Esophagus muscularis mucosa (tissue), 4 donors: ENCODE measurements at regions not wholly inside any gene's neighbourhood (a gene's known extent, or its start where the extent isn't known, plus 50 kb on each side); places are given as distances from the start of the nearest gene placed in this dataset.

Experiments used
- DNase-seq: peaks from one replicate; pipeline ENCODE4 v3.0.0-alpha.2; 2017; ENCODE audit errors: extremely low spot score
- H3K27ac ChIP-seq, 4 donors: fragments of 200-600 bp; sonication (generic); replicated peaks in 1 of 4; 1 replicate in 3 of 4; 2 replicates in 1 of 4; pipeline ENCODE4 v1.5.1; 2016 to 2019; ENCODE audit warnings: mild to moderate bottlenecking in 1 of 4
- H3K27me3 ChIP-seq, 4 donors: fragments of 200-600 bp; sonication (generic); one replicate each; pipeline versions ENCODE4 v1.5.1 to v1.6.0; 2016 to 2019
- H3K36me3 ChIP-seq, 4 donors: fragments of 200-600 bp; sonication (generic); one replicate each; pipeline ENCODE4 v1.5.1; 2016 to 2019
- H3K4me1 ChIP-seq, 4 donors: fragments of 200-600 bp; sonication (generic); one replicate each; pipeline ENCODE4 v1.5.1; 2016 to 2019
- H3K4me3 ChIP-seq, 4 donors: fragments of 200-600 bp; sonication (generic); 1 replicate in 2 of 4; 2 replicates in 2 of 4; pipeline ENCODE4 v1.5.1; 2016 to 2019; ENCODE audit warnings: mild to moderate bottlenecking in 4 of 4, moderate library complexity in 1 of 4
- H3K9me3 ChIP-seq, 4 donors: fragments of 200-600 bp; sonication (generic); 1 replicate in 3 of 4; 2 replicates in 1 of 4; pipeline ENCODE4 v1.5.1; 2016 to 2019
- CTCF ChIP-seq, 3 experiments: fragments of 200-600 bp in 2 of 3; fragments of 450-650 bp in 1 of 3; sonication (generic) in 2 of 3; IDR thresholded peaks; one replicate each; pipeline ENCODE4 v1.5.1; 2017 to 2019; ENCODE audit warnings: antibody characterized with exemption in 3 of 3, mild to moderate bottlenecking in 2 of 3, moderate library complexity in 1 of 3
- EP300 ChIP-seq: sonication (generic); formaldehyde crosslinking; IDR thresholded peaks from one replicate; pipeline ENCODE4 v1.6.1; 2017; ENCODE audit warnings: antibody characterized with exemption
- POLR2A ChIP-seq: fragments of 450-650 bp; IDR thresholded peaks from one replicate; pipeline ENCODE4 v1.6.1; 2017; ENCODE audit warnings: antibody characterized with exemption, moderate library complexity, mild to moderate bottlenecking, low read depth
- POLR2AphosphoS5 ChIP-seq, 2 donors: sonication (generic); formaldehyde crosslinking; IDR thresholded peaks; one replicate each; pipeline ENCODE4 v1.6.1; 2017; ENCODE audit warnings: antibody characterized with exemption in 2 of 2
- WGBS: methylation state at CpG from one replicate; pipeline ENCODE4 v1.1.5; 2018; 5-methylcytosine and 5-hydroxymethylcytosine counted together
- intact Hi-C: fragments of 100-400 bp; cut with DNase I; formaldehyde crosslinking; loops from one replicate; pipeline ENCODE4 v1.15.1; 2023

GRCh38 chr5:109931049-109931780 lies 241.5 kb downstream of the MAN2A1 start:
- no peak for TF ChIP-seq POLR2AphosphoS5 (IDR thresholded peaks at IDR 0.05)
- no peak for TF ChIP-seq EP300
- TF ChIP-seq POLR2A = no peak
- no peak for TF ChIP-seq CTCF (IDR thresholded peaks at IDR 0.05)
- peaks cover 0 to 4% (median 0%) of the 10 kb centered on the region in 4 donors for H3K9me3 ChIP-seq
- intact Hi-C loops = no loop called here
- H3K36me3 ChIP-seq = no peaks in the 10 kb centered on the region
- H3K27ac ChIP-seq = no peak overlapping the region
- peaks cover 0 to 4% (median 0%) of the 10 kb centered on the region in 4 donors for H3K4me1 ChIP-seq
- no peak overlapping the region for H3K4me3 ChIP-seq
- peak; percentile 68 for DNase-seq
- WGBS = 90% methylated on average over 8 of the region's 8 CpGs
- no peaks in the 10 kb centered on the region for H3K27me3 ChIP-seq

GRCh38 chr5:109935833-109936490 lies 246.2 kb downstream of the MAN2A1 start:
- TF ChIP-seq POLR2A = no peak
- no peak for TF ChIP-seq POLR2AphosphoS5 (IDR thresholded peaks at IDR 0.05)
- H3K27ac ChIP-seq = no peak overlapping the region
- no peaks in the 10 kb centered on the region for H3K27me3 ChIP-seq
- H3K9me3 ChIP-seq = peaks cover 0 to 12% (median 0%) of the 10 kb centered on the region in 4 donors
- no peaks in the 10 kb centered on the region for H3K4me1 ChIP-seq
- no peaks in the 10 kb centered on the region for H3K36me3 ChIP-seq
- no peak overlapping the region for H3K4me3 ChIP-seq
- DNase-seq = peak; percentile 62
- WGBS = 94% methylated on average over 2 of the region's 2 CpGs
- intact Hi-C loops = no loop called here

GRCh38 chr5:109936996-109937395 lies 247.3 kb downstream of the MAN2A1 start:
- no peak overlapping the region for H3K27ac ChIP-seq
- H3K4me1 ChIP-seq = peaks cover 0 to 1% (median 0%) of the 10 kb centered on the region in 4 donors
- WGBS = 71% methylated on average over 2 of the region's 2 CpGs
- peaks cover 0 to 12% (median 0%) of the 10 kb centered on the region in 4 donors for H3K9me3 ChIP-seq
- no peaks in the 10 kb centered on the region for H3K36me3 ChIP-seq
- TF ChIP-seq CTCF (IDR thresholded peaks at IDR 0.05) (no peak), EP300 (no peak), POLR2AphosphoS5 (IDR thresholded peaks at IDR 0.05) (no peak), POLR2A (no peak)
- no peak overlapping the region for H3K4me3 ChIP-seq
- no peak for DNase-seq
- H3K27me3 ChIP-seq = no peaks in the 10 kb centered on the region
- intact Hi-C loops = no loop called here

GRCh38 chr5:109937951-109938350 lies 248.2 kb downstream of the MAN2A1 start:
- Histone ChIP-seq H3K27ac (no peak overlapping the region), H3K4me1 (peaks cover 0 to 11% (median 9%) of the 10 kb centered on the region in 4 donors), H3K4me3 (no peak overlapping the region), H3K36me3 (no peaks in the 10 kb centered on the region), H3K9me3 (peaks cover 0 to 12% (median 0%) of the 10 kb centered on the region in 4 donors), H3K27me3 (no peaks in the 10 kb centered on the region)
- TF ChIP-seq POLR2AphosphoS5 (IDR thresholded peaks at IDR 0.05) = no peak
- intact Hi-C loops = no loop called here
- DNase-seq = peak; percentile 90
- WGBS = 94% methylated on average over 4 of the region's 4 CpGs

- Histone ChIP-seq H3K36me3 (no peaks in the 10 kb centered on the region), H3K9me3 (peaks cover 0 to 12% (median 0%) of the 10 kb centered on the region in 4 donors), H3K4me3 (no peak overlapping the region), H3K4me1 (peaks cover 0 to 11% (median 10%) of the 10 kb centered on the region in 4 donors), H3K27me3 (no peaks in the 10 kb centered on the region), H3K27ac (no peak overlapping the region)
- intact Hi-C loops = no loop called here
- WGBS = 89% methylated on average over 2 of the region's 2 CpGs
- no peak for DNase-seq
- TF ChIP-seq CTCF (IDR thresholded peaks at IDR 0.05) (no peak), EP300 (no peak), POLR2AphosphoS5 (IDR thresholded peaks at IDR 0.05) (no peak), POLR2A (no peak)
Observed at GRCh38 chr5:109938453-109938852, 248.7 kb downstream of the MAN2A1 start.
